HepG2 (cell line): ENCODE measurements at regions not wholly inside any gene's neighbourhood (a gene's known extent, or its start where the extent isn't known, plus 50 kb on each side); places are given as distances from the start of the nearest gene placed in this dataset.

Experiments
- ATAC-seq: fragments of 200-7000 bp; cut with Tn5 transposase; 3 replicates; pipeline ENCODE4 v1.9.1; 2020; ENCODE audit warnings: mild to moderate bottlenecking, moderate library complexity
- BruUV-seq: library from RNA; stranded (reverse); fragments of 400-500 nt; replicated peaks from 2 replicates; lab custom pipeline; 2021; lab: Mats Ljungman, UMichigan
- CTCF ChIA-PET: fragments of 300-600 bp; formaldehyde crosslinking; extraction: SDS; loops from one replicate; lab custom pipeline; 2021; ENCODE audit warnings: low total read pairs, inconsistent platforms, low intra/inter-chr PET ratio; lab: Yijun Ruan, JAX
- POLR2A ChIA-PET: fragments of 350-600 bp; sonication (Branson Sonifier 250); formaldehyde crosslinking; loops from one replicate; lab custom pipeline; 2020; ENCODE audit warnings: antibody characterized with exemption, inconsistent platforms; lab: Yijun Ruan, JAX
- DNase-seq: peaks from one replicate; pipeline ENCODE4 v3.0.0-alpha.2; 2015; ENCODE audit warnings: low spot score
- FAIRE-seq: peaks from 3 replicates; lab custom pipeline; 2011; peaks lifted over from hg19 to GRCh38; lab: Jason Lieb, UNC
- H2AFZ ChIP-seq: one replicate; pipeline ENCODE4 v1.6.1; 2011; ENCODE audit warnings: low read length, inconsistent platforms
- H3K27ac ChIP-seq: fragments of 300-600 bp; 3 replicates; pipeline ENCODE4 v1.8.0; 2011; ENCODE audit warnings: mixed run types, mild to moderate bottlenecking, mixed read lengths, low read length, inconsistent platforms; ENCODE audit not compliant: insufficient read depth; ENCODE audit errors: extremely low read length
- H3K27me3 ChIP-seq, 2 experiments: fragments of 200-600 bp in 1 of 2; 2 replicates in 1 of 2; 3 replicates in 1 of 2; pipeline versions ENCODE4 v1.6.0 to v1.8.0; 2011; ENCODE audit warnings: low read length in 2 of 2, mild to moderate bottlenecking in 2 of 2, moderate library complexity in 2 of 2, inconsistent platforms in 1 of 2; ENCODE audit not compliant: insufficient read depth in 2 of 2, control insufficient read depth in 1 of 2
- H3K36me3 ChIP-seq, 2 experiments: fragments of 200-600 bp in 1 of 2; replicated peaks in 1 of 2; 2 replicates in 1 of 2; 3 replicates in 1 of 2; pipeline versions ENCODE4 v1.5.1 to v1.8.0; 2011; ENCODE audit warnings: low read length in 2 of 2, inconsistent platforms in 1 of 2; ENCODE audit not compliant: insufficient read depth in 2 of 2, control insufficient read depth in 1 of 2
- H3K4me1 ChIP-seq: 2 replicates; pipeline ENCODE4 v1.5.1; 2012; ENCODE audit warnings: low read length, inconsistent platforms; ENCODE audit not compliant: insufficient read depth
- H3K4me2 ChIP-seq: 2 replicates; pipeline ENCODE4 v1.6.0; 2011; ENCODE audit warnings: low read depth, low read length, inconsistent platforms
- H3K4me3 ChIP-seq, 3 experiments: fragments of 200-600 bp in 1 of 3; sonication (generic), shearing (Covaris generic) in 1 of 3; replicated peaks in 1 of 3; 2 replicates each; pipeline ENCODE4 v1.5.1; 2011 to 2016; ENCODE audit warnings: low read length in 3 of 3, inconsistent platforms in 2 of 3, low read depth in 2 of 3, mild to moderate bottlenecking in 2 of 3, control low read depth in 1 of 3, mixed read lengths in 1 of 3; ENCODE audit not compliant: insufficient read depth in 1 of 3
- H3K79me2 ChIP-seq: one replicate; pipeline ENCODE4 v1.6.1; 2011; ENCODE audit warnings: low read length, inconsistent platforms; ENCODE audit not compliant: insufficient read depth
- H3K9ac ChIP-seq: 2 replicates; pipeline ENCODE4 v1.6.0; 2011; ENCODE audit warnings: mild to moderate bottlenecking, low read depth, low read length, inconsistent platforms; ENCODE audit not compliant: insufficient read depth
- H3K9me3 ChIP-seq: 2 replicates; pipeline ENCODE4 v1.5.1; 2012; ENCODE audit warnings: mild to moderate bottlenecking, low read length
- H4K20me1 ChIP-seq: 2 replicates; pipeline ENCODE4 v1.6.0; 2011; ENCODE audit warnings: inconsistent platforms, mild to moderate bottlenecking, low read length, moderate library complexity; ENCODE audit not compliant: insufficient read depth
- BATF2 ChIP-seq: sonication (generic); formaldehyde crosslinking; IDR thresholded peaks from 2 replicates; pipeline ENCODE4 v1.8.0; 2022; ENCODE audit warnings: mild to moderate bottlenecking, missing genetic modification reagents, moderate library complexity
- DRAP1 ChIP-seq: IDR thresholded peaks from 2 replicates; pipeline ENCODE4 v1.6.1; 2016; ENCODE audit warnings: missing genetic modification reagents, missing compliant biosample characterization
- HOXA9 ChIP-seq: sonication (generic); formaldehyde crosslinking; IDR thresholded peaks from 2 replicates; pipeline ENCODE4 v1.8.1; 2022; ENCODE audit warnings: missing genetic modification reagents, mild to moderate bottlenecking, moderate library complexity, borderline replicate concordance
- MEIS2 ChIP-seq: sonication (generic); formaldehyde crosslinking; IDR thresholded peaks from 2 replicates; pipeline ENCODE4 v1.9.0; 2021; ENCODE audit warnings: mild to moderate bottlenecking, missing genetic modification reagents
- PLRG1 ChIP-seq: fragments of 450-650 bp; conservative IDR thresholded peaks from 2 replicates; pipeline ENCODE4 v1.6.1; 2016
- SP140L ChIP-seq: sonication (generic); formaldehyde crosslinking; IDR thresholded peaks from 2 replicates; pipeline ENCODE4 v1.4.0; 2020; ENCODE audit warnings: missing genetic modification reagents, borderline replicate concordance
- U2AF1 ChIP-seq: fragments of 200-400 bp; formaldehyde crosslinking; optimal IDR thresholded peaks from 2 replicates; pipeline ENCODE3; 2017; ENCODE audit warnings: mild to moderate bottlenecking, low read depth, low read length
- ZMAT3 ChIP-seq: sonication (generic); formaldehyde crosslinking; conservative IDR thresholded peaks from 2 replicates; pipeline ENCODE4 v1.7.0; 2021; ENCODE audit warnings: missing genetic modification reagents
- ZNF232 ChIP-seq: sonication (generic); formaldehyde crosslinking; IDR thresholded peaks from 2 replicates; pipeline ENCODE4 v1.4.0; 2020; ENCODE audit warnings: missing genetic modification reagents, borderline replicate concordance
- ZUFSP ChIP-seq: sonication (generic); formaldehyde crosslinking; IDR thresholded peaks from 2 replicates; pipeline ENCODE4 v1.9.0; 2021; ENCODE audit warnings: missing genetic modification reagents, mild to moderate bottlenecking, borderline replicate concordance
- ZXDC ChIP-seq: sonication (generic); formaldehyde crosslinking; IDR thresholded peaks from 2 replicates; pipeline ENCODE4 v1.5.0; 2020; ENCODE audit warnings: mild to moderate bottlenecking, missing genetic modification reagents
- WGBS: methylation state at CpG from one replicate; pipeline ENCODE4 v1.1.6; 2017; ENCODE audit warnings: low lambda C conversion rate; 5-methylcytosine and 5-hydroxymethylcytosine counted together
- in situ Hi-C: cut with HindIII; loops from 2 replicates; pipeline ENCODE4 v1.10.0; 2017; ENCODE audit warnings: low pct_unique_long_range_greater_than_20kb; ENCODE audit not compliant: extremely low pct_ligation_motif_present
- intact Hi-C: fragments of 100-400 bp; cut with micrococcal nuclease; formaldehyde crosslinking; loops from one replicate; pipeline ENCODE4 v1.10.0; 2022; ENCODE audit not compliant: unreplicated experiment

GRCh38 chr11:22459048-22459447 lies 120.9 kb downstream of the SLC17A6 start:
- Histone ChIP-seq H3K79me2 (no peaks in the 10 kb centered on the region), H3K4me3 (no peak overlapping the region), H3K27me3 (no peaks in the 10 kb centered on the region; a peak in 1 of 5 replicates), H3K9me3 (no peaks in the 10 kb centered on the region), H3K27ac (no peak overlapping the region), H3K9ac (no peak overlapping the region), H2AFZ (no peak overlapping the region), H3K4me2 (no peak overlapping the region), H3K4me1 (no peaks in the 10 kb centered on the region), H4K20me1 (no peaks in the 10 kb centered on the region), H3K36me3 (no peaks in the 10 kb centered on the region)
- CTCF ChIA-PET: no interaction called here
- POLR2A ChIA-PET: no interaction called here
- no peak for ATAC-seq
- in situ Hi-C loops: no loop called here
- FAIRE-seq: no peak
- DNase-seq: no peak
- no TSS peak for BruUV-seq
- TF ChIP-seq U2AF1 (no peak), ZUFSP (no peak), ZXDC (CRISPR knock-in tag) (no peak), HOXA9 (CRISPR knock-in tag) (no peak), SP140L (no peak), ZNF232 (CRISPR knock-in tag) (no peak), DRAP1 (CRISPR knock-in tag) (no peak), MEIS2 (CRISPR knock-in tag) (no peak), BATF2 (CRISPR knock-in tag) (no peak), ZMAT3 (CRISPR knock-in tag) (no peak), PLRG1 (no peak)
- WGBS: no CpG with 5 or more reads among the region's 3 CpGs
- intact Hi-C loops: no loop called here
